ENCODE measurements at regions not wholly inside any gene's neighbourhood (a gene's known extent, or its start where the extent isn't known, plus 50 kb on each side); places are given as distances from the start of the nearest gene placed in this dataset.

GRCh38 chr20:57066126-57066900 lies 200.1 kb downstream of the BMP7 start:
- no peak for DNase-seq

GRCh38 chr20:57069442-57069841 lies 197.0 kb downstream of the BMP7 start:
- DNase-seq = no peak

GRCh38 chr20:57070296-57070695 lies 196.1 kb downstream of the BMP7 start:
- DNase-seq = no peak

GRCh38 chr20:57071283-57071731 lies 195.1 kb downstream of the BMP7 start:
- DNase-seq = peak; percentile 23

- DNase-seq = no peak
Observed at GRCh38 chr20:57071954-57072583, 194.4 kb downstream of the BMP7 start.

- no peak for DNase-seq
Observed at GRCh38 chr20:57073402-57073801, 193.0 kb downstream of the BMP7 start.

- DNase-seq = no peak
Observed at GRCh38 chr20:57074386-57074785, 192.1 kb downstream of the BMP7 start.

- DNase-seq = no peak
Observed at GRCh38 chr20:57075181-57075580, 191.3 kb downstream of the BMP7 start.

- DNase-seq = no peak
Observed at GRCh38 chr20:57075603-57076002, 190.8 kb downstream of the BMP7 start.

- DNase-seq = no peak
Observed at GRCh38 chr20:57076152-57076652, 190.2 kb downstream of the BMP7 start.

- DNase-seq = no peak
Observed at GRCh38 chr20:57076951-57077350, 189.5 kb downstream of the BMP7 start.

GRCh38 chr20:57078116-57078515 lies 188.3 kb downstream of the BMP7 start:
- no peak for DNase-seq

GRCh38 chr20:57079031-57080005 lies 187.1 kb downstream of the BMP7 start:
- no peak for DNase-seq

- peak; percentile 21 for DNase-seq
Observed at GRCh38 chr20:57080796-57081195, 185.6 kb downstream of the BMP7 start.

GRCh38 chr20:57082357-57082945 lies 184.0 kb downstream of the BMP7 start:
- no peak for DNase-seq

- no peak for DNase-seq
Observed at GRCh38 chr20:57083072-57083471, 183.4 kb downstream of the BMP7 start.

- DNase-seq = no peak
Observed at GRCh38 chr20:57086066-57086465, 180.4 kb downstream of the BMP7 start.

GRCh38 chr20:57087102-57087501 lies 179.3 kb downstream of the BMP7 start:
- peak; percentile 21 for DNase-seq

- no peak for DNase-seq
Observed at GRCh38 chr20:57087705-57088104, 178.7 kb downstream of the BMP7 start.

- DNase-seq = no peak
Observed at GRCh38 chr20:57088436-57088835, 178.0 kb downstream of the BMP7 start.

- peak; percentile 84 for DNase-seq
Observed at GRCh38 chr20:57089699-57090144, 176.7 kb downstream of the BMP7 start.
